ENCODE measurements at regions not wholly inside any gene's neighbourhood (a gene's known extent, or its start where the extent isn't known, plus 50 kb on each side); places are given as distances from the start of the nearest gene placed in this dataset.

DNA sequence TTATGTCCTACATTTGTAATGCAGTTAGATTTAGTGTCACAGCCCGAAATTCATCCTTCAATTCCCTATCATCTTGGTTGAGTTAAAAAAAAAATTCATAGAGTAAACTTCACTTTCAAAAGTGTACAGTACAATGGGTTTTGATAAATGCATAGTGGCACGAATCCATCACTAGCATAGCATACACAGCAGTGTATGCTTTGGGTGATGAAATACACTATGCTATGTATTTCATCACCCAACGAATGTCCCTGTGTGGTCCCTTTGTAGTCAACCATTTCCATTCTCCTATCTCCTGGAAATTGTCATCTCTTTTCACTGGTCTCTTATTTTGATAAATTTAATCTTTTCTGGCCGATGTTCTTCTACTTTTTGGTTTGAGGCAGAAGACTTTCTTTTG is 129.4 kb upstream of the BASP1 start:
- Histone ChIP-seq H3K4me2 (ENCODE audit: low read length) (no peak overlapping the region), H3K27ac (ENCODE audit: low read depth, low read length, poor library complexity, severe bottlenecking) (no peak overlapping the region), H4K20me1 (ENCODE audit: insufficient read depth, low read length) (no peaks in the 10 kb centered on the region), H3K79me2 (ENCODE audit: insufficient read depth, low read length) (no peaks in the 10 kb centered on the region), H3K4me1 (ENCODE audit: insufficient read depth, low read length, severe bottlenecking) (no peaks in the 10 kb centered on the region), H3F3A (ENCODE audit: insufficient read depth, low read length) (no peaks in the 10 kb centered on the region), H3K27me3 (ENCODE audit: insufficient read depth, low read length) (no peaks in the 10 kb centered on the region), H3K4me3 (ENCODE audit: low read depth, low read length, poor library complexity, severe bottlenecking) (no peak overlapping the region), H3K9me2 (ENCODE audit: low read depth, low read length) (no peaks in the 10 kb centered on the region), H3K36me3 (ENCODE audit: insufficient read depth, low read length) (no peaks in the 10 kb centered on the region), H3K9ac (ENCODE audit: low read length) (no peak overlapping the region), H3K9me3 (ENCODE audit: low read length) (no peaks in the 10 kb centered on the region), H2AFZ (ENCODE audit: low read length) (no peak overlapping the region)
- TF ChIP-seq EZH2 (IDR thresholded peaks at IDR 0.05; ENCODE audit: borderline replicate concordance, low read length): no peak
- TF ChIP-seq, protein P1, sequence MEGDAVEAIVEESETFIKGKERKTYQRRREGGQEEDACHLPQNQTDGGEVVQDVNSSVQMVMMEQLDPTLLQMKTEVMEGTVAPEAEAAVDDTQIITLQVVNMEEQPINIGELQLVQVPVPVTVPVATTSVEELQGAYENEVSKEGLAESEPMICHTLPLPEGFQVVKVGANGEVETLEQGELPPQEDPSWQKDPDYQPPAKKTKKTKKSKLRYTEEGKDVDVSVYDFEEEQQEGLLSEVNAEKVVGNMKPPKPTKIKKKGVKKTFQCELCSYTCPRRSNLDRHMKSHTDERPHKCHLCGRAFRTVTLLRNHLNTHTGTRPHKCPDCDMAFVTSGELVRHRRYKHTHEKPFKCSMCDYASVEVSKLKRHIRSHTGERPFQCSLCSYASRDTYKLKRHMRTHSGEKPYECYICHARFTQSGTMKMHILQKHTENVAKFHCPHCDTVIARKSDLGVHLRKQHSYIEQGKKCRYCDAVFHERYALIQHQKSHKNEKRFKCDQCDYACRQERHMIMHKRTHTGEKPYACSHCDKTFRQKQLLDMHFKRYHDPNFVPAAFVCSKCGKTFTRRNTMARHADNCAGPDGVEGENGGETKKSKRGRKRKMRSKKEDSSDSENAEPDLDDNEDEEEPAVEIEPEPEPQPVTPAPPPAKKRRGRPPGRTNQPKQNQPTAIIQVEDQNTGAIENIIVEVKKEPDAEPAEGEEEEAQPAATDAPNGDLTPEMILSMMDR (IDR thresholded peaks at IDR 0.05; ENCODE audit: low read length): no peak

DNA sequence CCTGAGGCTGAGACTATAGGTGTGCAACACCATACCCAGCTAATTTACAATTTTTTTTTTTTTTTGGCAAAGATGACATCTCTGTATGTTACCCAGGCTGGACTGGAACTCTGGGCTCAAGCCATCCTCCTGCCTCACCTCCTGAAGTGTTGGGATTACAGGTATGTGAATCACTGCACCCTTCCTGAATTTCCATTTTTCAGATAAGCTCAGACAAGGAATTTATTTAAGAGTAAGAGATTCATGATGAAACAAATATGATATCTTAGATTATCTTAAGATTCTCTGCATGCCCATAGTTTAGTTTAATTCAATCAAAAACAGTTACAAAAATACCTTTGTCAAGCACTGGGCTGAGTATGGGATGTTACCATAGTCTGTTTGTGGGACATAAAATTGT is 128.4 kb upstream of the BASP1 start:
- no peak overlapping the region for H3K4me2 ChIP-seq (ENCODE audit: low read length)
- no peaks in the 10 kb centered on the region for H4K20me1 ChIP-seq (ENCODE audit: insufficient read depth, low read length)
- TF ChIP-seq, protein P1 (IDR thresholded peaks at IDR 0.05; ENCODE audit: low read length): no peak
- no peak for TF ChIP-seq EZH2 (IDR thresholded peaks at IDR 0.05; ENCODE audit: borderline replicate concordance, low read length)

DNA sequence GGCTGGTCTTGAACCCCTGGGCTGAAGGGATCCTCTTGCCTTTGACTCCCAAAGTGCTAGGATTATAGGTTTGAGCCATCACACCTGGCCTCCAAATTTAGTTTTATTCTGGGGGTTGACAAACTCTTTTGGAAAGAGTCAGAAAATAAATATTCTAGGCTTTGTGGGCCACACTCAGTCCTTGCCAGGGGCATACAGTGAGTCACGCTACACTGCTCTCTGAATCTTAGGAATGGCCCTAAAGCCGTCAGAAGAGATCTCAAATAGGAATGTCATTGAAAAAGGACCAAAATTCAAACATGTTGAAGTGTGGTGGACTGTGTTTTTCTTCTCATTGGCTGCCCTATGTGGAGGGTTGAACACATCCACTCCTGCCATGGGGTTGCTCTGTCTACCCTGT is 127.7 kb upstream of the BASP1 start:
- H3K9me3 ChIP-seq (ENCODE audit: low read length): no peaks in the 10 kb centered on the region
- H3F3A ChIP-seq (ENCODE audit: insufficient read depth, low read length): no peaks in the 10 kb centered on the region
- H3K4me2 ChIP-seq (ENCODE audit: low read length): no peak overlapping the region
- no peak for TF ChIP-seq EZH2 (IDR thresholded peaks at IDR 0.05; ENCODE audit: borderline replicate concordance, low read length)
- TF ChIP-seq, protein P1 (IDR thresholded peaks at IDR 0.05; ENCODE audit: low read length): no peak
- no peak overlapping the region for H2AFZ ChIP-seq (ENCODE audit: low read length)
- H3K27ac ChIP-seq (ENCODE audit: low read depth, low read length, poor library complexity, severe bottlenecking): no peak overlapping the region
- no peaks in the 10 kb centered on the region for H3K27me3 ChIP-seq (ENCODE audit: insufficient read depth, low read length)
- no peaks in the 10 kb centered on the region for H3K79me2 ChIP-seq (ENCODE audit: insufficient read depth, low read length)
- no peaks in the 10 kb centered on the region for H4K20me1 ChIP-seq (ENCODE audit: insufficient read depth, low read length)
- no peak overlapping the region for H3K9ac ChIP-seq (ENCODE audit: low read length)
- no peaks in the 10 kb centered on the region for H3K9me2 ChIP-seq (ENCODE audit: low read depth, low read length)
- H3K36me3 ChIP-seq (ENCODE audit: insufficient read depth, low read length): no peaks in the 10 kb centered on the region
- H3K4me3 ChIP-seq (ENCODE audit: low read depth, low read length, poor library complexity, severe bottlenecking): no peak overlapping the region
- H3K4me1 ChIP-seq (ENCODE audit: insufficient read depth, low read length, severe bottlenecking): no peaks in the 10 kb centered on the region

More for the DNA sequence above, 128.4 kb upstream of the BASP1 start:
- H2AFZ ChIP-seq (ENCODE audit: low read length): no peak overlapping the region
- H3K9me2 ChIP-seq (ENCODE audit: low read depth, low read length): no peaks in the 10 kb centered on the region
- no peaks in the 10 kb centered on the region for H3K27me3 ChIP-seq (ENCODE audit: insufficient read depth, low read length)
- H3K4me1 ChIP-seq (ENCODE audit: insufficient read depth, low read length, severe bottlenecking): no peaks in the 10 kb centered on the region
- H3K79me2 ChIP-seq (ENCODE audit: insufficient read depth, low read length): no peaks in the 10 kb centered on the region
- H3K36me3 ChIP-seq (ENCODE audit: insufficient read depth, low read length): no peaks in the 10 kb centered on the region
- H3K9ac ChIP-seq (ENCODE audit: low read length): no peak overlapping the region
- H3K4me3 ChIP-seq (ENCODE audit: low read depth, low read length, poor library complexity, severe bottlenecking): no peak overlapping the region
- H3K9me3 ChIP-seq (ENCODE audit: low read length): no peaks in the 10 kb centered on the region
- H3F3A ChIP-seq (ENCODE audit: insufficient read depth, low read length): no peaks in the 10 kb centered on the region
- no peak overlapping the region for H3K27ac ChIP-seq (ENCODE audit: low read depth, low read length, poor library complexity, severe bottlenecking)
